ENCODE measurements at regions not wholly inside any gene's neighbourhood (a gene's known extent, or its start where the extent isn't known, plus 50 kb on each side); places are given as distances from the start of the nearest gene placed in this dataset.

DNA sequence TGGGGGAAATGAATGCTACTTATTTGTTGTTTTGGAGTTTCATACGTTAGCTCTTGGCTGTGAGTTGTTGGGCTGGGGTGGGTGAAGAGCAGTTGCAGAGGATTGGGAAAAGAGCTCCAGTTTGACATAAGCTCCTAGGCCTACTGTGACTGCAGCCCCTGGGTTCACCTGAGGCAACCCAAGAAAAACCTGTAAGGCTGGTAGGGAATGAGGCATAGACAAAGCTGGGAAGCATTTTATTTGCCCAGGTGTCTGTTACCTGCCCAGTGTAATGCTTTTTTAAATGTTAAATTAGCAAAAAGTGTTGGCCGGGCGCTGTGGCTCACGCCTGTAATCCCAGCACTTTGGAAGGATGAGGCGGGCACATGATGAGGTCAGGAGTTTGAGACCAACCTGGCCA is 160.0 kb downstream of the FHIP1A start:
- TF ChIP-seq, protein P1, sequence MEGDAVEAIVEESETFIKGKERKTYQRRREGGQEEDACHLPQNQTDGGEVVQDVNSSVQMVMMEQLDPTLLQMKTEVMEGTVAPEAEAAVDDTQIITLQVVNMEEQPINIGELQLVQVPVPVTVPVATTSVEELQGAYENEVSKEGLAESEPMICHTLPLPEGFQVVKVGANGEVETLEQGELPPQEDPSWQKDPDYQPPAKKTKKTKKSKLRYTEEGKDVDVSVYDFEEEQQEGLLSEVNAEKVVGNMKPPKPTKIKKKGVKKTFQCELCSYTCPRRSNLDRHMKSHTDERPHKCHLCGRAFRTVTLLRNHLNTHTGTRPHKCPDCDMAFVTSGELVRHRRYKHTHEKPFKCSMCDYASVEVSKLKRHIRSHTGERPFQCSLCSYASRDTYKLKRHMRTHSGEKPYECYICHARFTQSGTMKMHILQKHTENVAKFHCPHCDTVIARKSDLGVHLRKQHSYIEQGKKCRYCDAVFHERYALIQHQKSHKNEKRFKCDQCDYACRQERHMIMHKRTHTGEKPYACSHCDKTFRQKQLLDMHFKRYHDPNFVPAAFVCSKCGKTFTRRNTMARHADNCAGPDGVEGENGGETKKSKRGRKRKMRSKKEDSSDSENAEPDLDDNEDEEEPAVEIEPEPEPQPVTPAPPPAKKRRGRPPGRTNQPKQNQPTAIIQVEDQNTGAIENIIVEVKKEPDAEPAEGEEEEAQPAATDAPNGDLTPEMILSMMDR (IDR thresholded peaks at IDR 0.05; ENCODE audit: low read depth, low read length), result no peak
- H3K4me3 ChIP-seq (replicated peaks in 1 of 2; ENCODE audit: low read depth in 2 of 2, low read length in 2 of 2), result no peak overlapping the region
- no peak for DNase-seq (ENCODE audit: low read depth in 2 of 2)

DNA sequence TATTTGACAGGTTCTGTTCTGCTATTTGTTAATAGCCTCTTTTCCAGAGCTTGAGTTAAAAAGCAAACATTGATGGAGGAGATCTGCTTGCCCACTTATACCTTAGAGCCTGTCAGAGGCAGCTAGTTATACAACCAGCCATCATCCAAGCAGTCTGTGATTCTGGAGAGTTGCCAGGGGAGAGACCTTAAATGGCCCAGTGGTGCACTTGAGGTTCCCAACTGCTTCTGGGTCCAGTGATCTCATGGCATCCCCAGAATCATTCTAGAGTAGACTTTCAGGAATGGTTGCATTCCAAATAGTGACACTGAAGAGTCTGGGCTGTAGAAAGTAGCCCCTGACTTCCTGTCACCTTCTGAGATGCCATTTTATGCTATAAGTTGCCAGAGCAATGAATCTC is 160.7 kb downstream of the FHIP1A start:
- DNase-seq (ENCODE audit: low read depth in 2 of 2), result no peak
- TF ChIP-seq, protein P1 (IDR thresholded peaks at IDR 0.05; ENCODE audit: low read depth, low read length), result no peak
- no peak overlapping the region for H3K4me3 ChIP-seq (replicated peaks in 1 of 2; ENCODE audit: low read depth in 2 of 2, low read length in 2 of 2)

DNA sequence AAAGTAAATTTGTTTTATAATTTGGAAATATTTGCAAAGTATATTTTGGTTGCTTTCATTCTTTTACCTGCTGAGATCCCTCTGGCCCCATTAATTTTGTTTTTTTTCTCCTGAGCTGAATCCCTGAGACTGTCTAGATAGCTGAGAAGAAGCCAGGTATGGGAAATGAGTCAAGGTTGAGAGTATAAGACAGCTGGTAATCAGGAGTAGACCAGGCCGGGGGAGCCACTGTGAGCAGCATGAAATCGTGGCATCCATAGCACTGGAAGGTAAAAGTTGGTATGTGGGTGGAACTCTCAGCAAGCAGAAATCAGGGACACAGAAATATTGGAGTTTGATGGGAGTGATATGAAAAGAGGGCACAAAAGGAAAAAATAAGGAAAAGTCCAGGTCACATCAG is 164.5 kb downstream of the FHIP1A start:
- no peak for DNase-seq (ENCODE audit: low read depth in 2 of 2)
- TF ChIP-seq, protein P1 (IDR thresholded peaks at IDR 0.05; ENCODE audit: low read depth, low read length), result no peak
- no peak overlapping the region for H3K4me3 ChIP-seq (replicated peaks in 1 of 2; ENCODE audit: low read depth in 2 of 2, low read length in 2 of 2)

DNA sequence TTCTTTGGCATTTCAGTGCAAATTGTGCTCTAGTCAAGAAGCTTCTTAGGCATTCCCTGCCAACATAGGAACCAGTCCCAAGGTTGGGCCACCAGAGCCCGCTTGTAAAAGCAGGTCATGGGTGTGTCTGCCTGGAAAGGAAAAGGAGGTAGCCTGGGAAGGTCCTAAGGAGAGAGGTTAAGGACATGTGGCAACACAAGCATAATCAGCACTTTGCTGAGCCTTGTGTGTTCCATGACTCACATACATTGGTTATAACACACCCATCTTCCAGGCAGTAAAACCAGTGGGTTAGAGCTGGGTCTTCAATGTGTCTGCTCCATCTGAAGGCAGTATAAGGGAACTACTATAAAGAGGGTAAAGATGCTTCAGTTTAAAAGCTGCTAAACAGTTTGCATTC is 165.0 kb downstream of the FHIP1A start:
- TF ChIP-seq, protein P1 (IDR thresholded peaks at IDR 0.05; ENCODE audit: low read depth, low read length), result no peak
- no peak overlapping the region for H3K4me3 ChIP-seq (replicated peaks in 1 of 2; ENCODE audit: low read depth in 2 of 2, low read length in 2 of 2)
- peak in 1 of 2 donors; percentile 5 for DNase-seq (ENCODE audit: low read depth in 2 of 2)

DNA sequence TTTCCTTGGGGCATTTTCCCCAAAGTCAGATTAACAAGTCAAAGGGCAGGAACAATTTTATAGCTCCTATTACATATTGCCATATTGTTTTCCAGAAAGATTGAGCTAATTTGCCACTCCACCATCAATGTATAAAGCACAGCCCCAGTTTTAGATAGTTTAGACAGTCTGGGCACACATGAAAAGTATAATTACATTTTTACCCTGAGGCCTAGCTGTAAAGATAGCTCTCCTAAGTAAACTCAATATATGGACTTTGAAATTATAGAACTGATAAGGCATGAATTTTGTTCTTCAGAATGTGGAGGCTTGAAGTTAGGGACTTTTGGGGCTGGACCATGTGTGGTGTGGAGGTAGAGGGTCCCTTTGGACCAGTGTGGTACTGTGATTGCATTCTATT is 166.0 kb downstream of the FHIP1A start:
- no peak for DNase-seq (ENCODE audit: low read depth in 2 of 2)
- H3K4me3 ChIP-seq (replicated peaks in 1 of 2; ENCODE audit: low read depth in 2 of 2, low read length in 2 of 2), result no peak overlapping the region
- TF ChIP-seq, protein P1 (IDR thresholded peaks at IDR 0.05; ENCODE audit: low read depth, low read length), result no peak

DNA sequence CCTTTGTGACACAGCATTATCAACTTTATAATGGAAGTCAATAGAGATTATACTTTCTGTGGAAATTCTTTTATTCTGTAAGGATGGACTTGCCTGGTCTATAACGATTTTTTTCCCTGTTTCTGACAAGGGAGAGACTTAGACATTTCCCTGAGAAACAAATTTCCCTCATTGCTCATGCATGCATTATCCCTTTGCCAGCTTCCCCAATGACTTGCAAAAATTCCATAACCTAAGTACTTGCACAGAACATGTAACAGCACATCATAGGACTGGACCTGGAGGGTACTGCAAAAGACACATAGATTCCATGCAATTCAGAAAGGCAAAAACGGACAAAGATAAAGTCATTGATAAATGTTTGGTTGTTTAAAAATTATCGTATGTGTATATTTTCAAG is 166.7 kb downstream of the FHIP1A start:
- DNase-seq (ENCODE audit: low read depth in 2 of 2), result no peak
- TF ChIP-seq, protein P1 (IDR thresholded peaks at IDR 0.05; ENCODE audit: low read depth, low read length), result no peak
- H3K4me3 ChIP-seq (replicated peaks in 1 of 2; ENCODE audit: low read depth in 2 of 2, low read length in 2 of 2), result no peak overlapping the region

DNA sequence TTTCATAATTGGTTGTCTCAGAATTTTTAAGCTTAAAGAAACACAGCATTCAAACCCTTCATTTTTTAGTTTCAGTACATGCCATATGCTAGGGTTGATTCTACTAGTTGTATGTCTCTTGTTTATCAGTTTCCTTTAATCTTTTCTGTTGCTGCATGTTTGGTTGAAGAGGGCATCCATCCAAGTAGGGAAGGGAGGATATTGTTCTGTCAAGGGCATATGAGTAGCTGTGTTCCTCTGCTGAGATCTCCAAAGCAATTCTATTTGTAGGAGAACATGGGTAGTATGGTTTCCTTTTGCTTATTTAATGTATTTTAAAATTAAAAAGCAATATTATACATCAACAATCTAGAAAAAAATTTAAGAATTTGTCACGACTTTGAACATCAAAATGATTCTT is 167.7 kb downstream of the FHIP1A start:
- peak in 1 of 2 donors; percentile 6 for DNase-seq (ENCODE audit: low read depth in 2 of 2)
- H3K4me3 ChIP-seq (replicated peaks in 1 of 2; ENCODE audit: low read depth in 2 of 2, low read length in 2 of 2), result no peak overlapping the region
- TF ChIP-seq, protein P1 (IDR thresholded peaks at IDR 0.05; ENCODE audit: low read depth, low read length), result no peak
